ENCODE measurements at regions not wholly inside any gene's neighbourhood (a gene's known extent, or its start where the extent isn't known, plus 50 kb on each side); places are given as distances from the start of the nearest gene placed in this dataset.

- Histone ChIP-seq H3K9me3 (replicated peaks; ENCODE audit: control insufficient read depth, insufficient read depth, low read length) (no peaks in the 10 kb centered on the region; the same call in 2 of the 3 replicates), H3K4me1 (ENCODE audit: control insufficient read depth, insufficient read depth, low read length) (peaks cover 32% of the 10 kb centered on the region), H4K20me1 (ENCODE audit: control insufficient read depth, insufficient read depth) (no peaks in the 10 kb centered on the region), H2AFZ (ENCODE audit: control insufficient read depth, low read depth, low read length) (no peak overlapping the region), H3K79me2 (ENCODE audit: control insufficient read depth, insufficient read depth, low read length) (no peaks in the 10 kb centered on the region), H3K4me3 (no peak overlapping the region), H3K9ac (ENCODE audit: control insufficient read depth, insufficient read depth, low read length) (no peak overlapping the region), H3K36me3 (ENCODE audit: control insufficient read depth in 2 of 2, insufficient read depth in 2 of 2, low read length in 1 of 2) (no peaks in the 10 kb centered on the region), H3K27ac (ENCODE audit: control insufficient read depth, insufficient read depth) (no peak overlapping the region), H3K4me2 (ENCODE audit: control insufficient read depth, insufficient read depth) (no peak overlapping the region), H3K27me3 (replicated peaks in 1 of 2; ENCODE audit: control insufficient read depth in 2 of 2, insufficient read depth in 2 of 2, low read length in 1 of 2) (no peaks in the 10 kb centered on the region)
- ChIA-PET CTCF (no interaction called here), POLR2A (no interaction called here), RAD21 (ENCODE audit: unreplicated experiment) (interaction anchor here (0.8 kb wide), 1 partner anchor 41 kb away, joined by 3 read pairs; no protein-coding TSS in a partner anchor), SMC1A (ENCODE audit: uncharacterized antibody, unreplicated experiment) (interaction anchor here (0.9 to 17.4 kb wide), 7 partner anchors 10 to 67 kb away, joined by 3 to 190 read pairs (median 3); no protein-coding TSS in a partner anchor)
- ATAC-seq (no peak), FAIRE-seq (no peak), DNase-seq (ENCODE audit: low read depth, low spot score) (no peak)
- BruUV-seq (replicated peaks), result no TSS peak
- TF ChIP-seq EZH2 (IDR thresholded peaks at IDR 0.05; ENCODE audit: borderline replicate concordance, control insufficient read depth, low read depth, low read length) (no peak), RUNX3 (IDR thresholded peaks at IDR 0.05; ENCODE audit: low read length) (no peak), FOS (IDR thresholded peaks at IDR 0.05; ENCODE audit: borderline replicate concordance, extremely low read depth, insufficient read length) (no peak), BCL3 (IDR thresholded peaks at IDR 0.05; ENCODE audit: borderline replicate concordance, insufficient read depth, low read depth, low read length, poor library complexity, severe bottlenecking) (no peak), ZNF384 (IDR thresholded peaks at IDR 0.05; ENCODE audit: borderline replicate concordance, low read depth, low read length) (no peak), MTA2 (IDR thresholded peaks at IDR 0.05; ENCODE audit: low read depth) (no peak), JUNB (IDR thresholded peaks at IDR 0.05) (no peak), SUZ12 (IDR thresholded peaks at IDR 0.05; ENCODE audit: unreplicated experiment) (no peak), NR2C2 (IDR thresholded peaks at IDR 0.05; ENCODE audit: borderline replicate concordance, control insufficient read depth, insufficient read length, low read depth) (no peak), PKNOX1 (IDR thresholded peaks at IDR 0.05) (no peak), SREBF2 (IDR thresholded peaks at IDR 0.05; ENCODE audit: low read length) (no peak), RFX5 (IDR thresholded peaks at IDR 0.05; ENCODE audit: low read depth, low read length) (no peak)
- in situ Hi-C loops (cut with MboI), result no loop called here
- 64% methylated on average over 2 of the region's 2 CpGs for WGBS (ENCODE audit: insufficient coverage, insufficient replicate concordance, low lambda C conversion rate, missing lambda C conversion rate)
- intact Hi-C loops (cut with micrococcal nuclease; ENCODE audit: unreplicated experiment), result no loop called here
Observed at GRCh38 chr6:11426571-11426970, 111.0 kb upstream of the TMEM170B start.

Measured in GM12878 (cell line).